Sigmoid colon (tissue), 4 donors: ENCODE measurements at regions not wholly inside any gene's neighbourhood (a gene's known extent, or its start where the extent isn't known, plus 50 kb on each side); places are given as distances from the start of the nearest gene placed in this dataset.

Experiments used
- POLR2AphosphoS5 ChIP-seq, 4 donors: sonication (generic); formaldehyde crosslinking; IDR thresholded peaks; one replicate each; pipeline ENCODE4 v1.6.1; 2017; ENCODE audit warnings: antibody characterized with exemption in 4 of 4
- TF ChIP-seq, protein P1 (sequence below), 4 experiments: fragments of 450-650 bp in 3 of 4; fragments of 200-600 bp in 1 of 4; IDR thresholded peaks; one replicate each; pipeline ENCODE4 v1.5.1; 2016 to 2019; ENCODE audit warnings: antibody characterized with exemption in 4 of 4, mild to moderate bottlenecking in 3 of 4, moderate library complexity in 2 of 4

- no peak for TF ChIP-seq POLR2AphosphoS5 (IDR thresholded peaks at IDR 0.05)
- TF ChIP-seq, protein P1, sequence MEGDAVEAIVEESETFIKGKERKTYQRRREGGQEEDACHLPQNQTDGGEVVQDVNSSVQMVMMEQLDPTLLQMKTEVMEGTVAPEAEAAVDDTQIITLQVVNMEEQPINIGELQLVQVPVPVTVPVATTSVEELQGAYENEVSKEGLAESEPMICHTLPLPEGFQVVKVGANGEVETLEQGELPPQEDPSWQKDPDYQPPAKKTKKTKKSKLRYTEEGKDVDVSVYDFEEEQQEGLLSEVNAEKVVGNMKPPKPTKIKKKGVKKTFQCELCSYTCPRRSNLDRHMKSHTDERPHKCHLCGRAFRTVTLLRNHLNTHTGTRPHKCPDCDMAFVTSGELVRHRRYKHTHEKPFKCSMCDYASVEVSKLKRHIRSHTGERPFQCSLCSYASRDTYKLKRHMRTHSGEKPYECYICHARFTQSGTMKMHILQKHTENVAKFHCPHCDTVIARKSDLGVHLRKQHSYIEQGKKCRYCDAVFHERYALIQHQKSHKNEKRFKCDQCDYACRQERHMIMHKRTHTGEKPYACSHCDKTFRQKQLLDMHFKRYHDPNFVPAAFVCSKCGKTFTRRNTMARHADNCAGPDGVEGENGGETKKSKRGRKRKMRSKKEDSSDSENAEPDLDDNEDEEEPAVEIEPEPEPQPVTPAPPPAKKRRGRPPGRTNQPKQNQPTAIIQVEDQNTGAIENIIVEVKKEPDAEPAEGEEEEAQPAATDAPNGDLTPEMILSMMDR (IDR thresholded peaks at IDR 0.05): no peak
Measured at GRCh38 chr16:6629110-6629509, 703.5 kb upstream of the RBFOX1 start.
